H1 (cell line): ENCODE measurements at regions not wholly inside any gene's neighbourhood (a gene's known extent, or its start where the extent isn't known, plus 50 kb on each side); places are given as distances from the start of the nearest gene placed in this dataset.

ENCODE experiments used
- CTCF ChIA-PET: fragments of 300-600 bp; sonication (Branson Sonifier 250); formaldehyde crosslinking; loops from one replicate; lab custom pipeline; 2021; ENCODE audit not compliant: partially characterized antibody; lab: Charles Lee
- POLR2A ChIA-PET: fragments of 300-600 bp; sonication (Branson Sonifier 250); formaldehyde crosslinking; loops from one replicate; lab custom pipeline; 2021; ENCODE audit warnings: inconsistent platforms; ENCODE audit not compliant: partially characterized antibody; lab: Charles Lee
- DNase-seq, 2 experiments: peaks; one replicate each; pipeline versions ENCODE4 v3.0.0 to v3.0.0-alpha.2; 2010 to 2022; ENCODE audit warnings: low spot score in 2 of 2, low read depth in 1 of 2, mixed read lengths in 1 of 2
- FAIRE-seq: peaks from 2 replicates; lab custom pipeline; 2011; peaks lifted over from hg19 to GRCh38; lab: Jason Lieb, UNC
- H2AFZ ChIP-seq: 2 replicates; pipeline ENCODE4 v1.8.1; 2012; ENCODE audit warnings: low read length, inconsistent platforms
- H2AK5ac ChIP-seq: 2 replicates; pipeline ENCODE4 v1.6.1; 2013; ENCODE audit warnings: low read depth, low read length
- H2BK120ac ChIP-seq: replicated peaks from 2 replicates; pipeline ENCODE3; 2013; ENCODE audit warnings: low read depth, low read length, inconsistent platforms
- H2BK12ac ChIP-seq: 2 replicates; pipeline ENCODE4 v1.6.1; 2013; ENCODE audit warnings: low read depth, low read length
- H2BK15ac ChIP-seq: 2 replicates; pipeline ENCODE4 v1.6.1; 2013; ENCODE audit warnings: low read length
- H2BK20ac ChIP-seq: 2 replicates; pipeline ENCODE4 v1.6.1; 2013; ENCODE audit warnings: low read length
- H2BK5ac ChIP-seq: 2 replicates; pipeline ENCODE4 v1.6.1; 2013; ENCODE audit warnings: low read depth, low read length
- H3K14ac ChIP-seq: 2 replicates; pipeline ENCODE4 v1.6.1; 2013; ENCODE audit warnings: inconsistent platforms; ENCODE audit not compliant: insufficient read length
- H3K18ac ChIP-seq: 2 replicates; pipeline ENCODE4 v1.6.1; 2013; ENCODE audit warnings: low read length; ENCODE audit errors: extremely low read depth
- H3K23ac ChIP-seq: 2 replicates; pipeline ENCODE4 v1.6.1; 2013; ENCODE audit warnings: inconsistent platforms; ENCODE audit not compliant: insufficient read length
- H3K23me2 ChIP-seq: 2 replicates; pipeline ENCODE4 v1.6.1; 2013; ENCODE audit warnings: low read depth, low read length
- H3K27ac ChIP-seq: 2 replicates; pipeline ENCODE4 v1.6.1; 2011; ENCODE audit warnings: low read depth, low read length, inconsistent platforms
- H3K27me3 ChIP-seq, 4 experiments: replicated peaks in 1 of 4; 1 replicate in 1 of 4; 2 replicates in 3 of 4; pipeline versions ENCODE4 v1.6.1 to v1.8.1; 2011 to 2013; ENCODE audit warnings: low read length in 3 of 4, mild to moderate bottlenecking in 3 of 4, inconsistent platforms in 2 of 4, mixed read lengths in 2 of 4, moderate library complexity in 1 of 4; ENCODE audit not compliant: control insufficient read depth in 3 of 4, insufficient read depth in 3 of 4; ENCODE audit errors: extremely low read depth in 1 of 4
- H3K36me3 ChIP-seq, 4 experiments: 2 replicates each; pipeline versions ENCODE4 v1.6.1 to v1.8.1; 2011 to 2013; ENCODE audit warnings: mild to moderate bottlenecking in 4 of 4, low read length in 3 of 4, moderate library complexity in 2 of 4, control low read depth in 1 of 4, inconsistent platforms in 1 of 4; ENCODE audit not compliant: insufficient read depth in 4 of 4, control insufficient read depth in 2 of 4
- H3K4ac ChIP-seq: replicated peaks from 2 replicates; pipeline ENCODE3; 2013; ENCODE audit warnings: low read length, low read depth, mixed read lengths, inconsistent platforms; ENCODE audit not compliant: insufficient read length
- H3K4me1 ChIP-seq, 4 experiments: replicated peaks in 1 of 4; 1 replicate in 1 of 4; 2 replicates in 3 of 4; pipeline versions ENCODE4 v1.6.1 to v1.8.1; 2011 to 2013; ENCODE audit warnings: low read length in 3 of 4, inconsistent platforms in 2 of 4, mixed read lengths in 1 of 4; ENCODE audit not compliant: insufficient read depth in 4 of 4, control insufficient read depth in 3 of 4
- H3K4me2 ChIP-seq, 2 experiments: 2 replicates each; pipeline versions ENCODE4 v1.6.1 to v1.8.1; 2011 to 2013; ENCODE audit warnings: low read depth in 2 of 2, low read length in 2 of 2, control low read depth in 1 of 2, inconsistent platforms in 1 of 2, mild to moderate bottlenecking in 1 of 2; ENCODE audit not compliant: insufficient read depth in 1 of 2
- H3K4me3 ChIP-seq, 4 experiments: fragments of 200-600, 300-600 bp in 1 of 4; sonication (generic), shearing (Covaris generic), sonication (Bioruptor Twin) in 1 of 4; 2 replicates each; pipeline versions ENCODE4 v1.5.1 to v1.8.1; 2011 to 2016; ENCODE audit warnings: low read length in 4 of 4, low read depth in 3 of 4, control low read depth in 2 of 4, inconsistent platforms in 2 of 4, mild to moderate bottlenecking in 2 of 4, mixed read lengths in 1 of 4, moderate library complexity in 1 of 4; ENCODE audit not compliant: insufficient read depth in 2 of 4; ENCODE audit errors: extremely low read depth in 1 of 4
- H3K56ac ChIP-seq: replicated peaks from 2 replicates; pipeline ENCODE3; 2013; ENCODE audit warnings: low read depth, mild to moderate bottlenecking, mixed read lengths, low read length, inconsistent platforms; ENCODE audit not compliant: insufficient read length
- H3K79me1 ChIP-seq: 2 replicates; pipeline ENCODE4 v1.6.1; 2013; ENCODE audit warnings: low read depth, low read length, control low read depth
- H3K79me2 ChIP-seq, 2 experiments: 2 replicates each; pipeline versions ENCODE4 v1.6.1 to v1.8.1; 2012 to 2013; ENCODE audit warnings: low read length in 2 of 2, mild to moderate bottlenecking in 2 of 2, inconsistent platforms in 1 of 2; ENCODE audit not compliant: insufficient read depth in 2 of 2, control insufficient read depth in 1 of 2
- H3K9ac ChIP-seq, 4 experiments: replicated peaks in 1 of 4; 1 replicate in 1 of 4; 2 replicates in 3 of 4; pipeline versions ENCODE4 v1.6.1 to v1.8.1; 2011 to 2013; ENCODE audit warnings: low read depth in 3 of 4, low read length in 3 of 4, control low read depth in 2 of 4, mild to moderate bottlenecking in 2 of 4, moderate library complexity in 2 of 4, inconsistent platforms in 1 of 4; ENCODE audit errors: extremely low read depth in 1 of 4
- H3K9me3 ChIP-seq, 2 experiments: 2 replicates each; pipeline versions ENCODE4 v1.6.1 to v1.8.1; 2012 to 2013; ENCODE audit warnings: mild to moderate bottlenecking in 2 of 2, moderate library complexity in 2 of 2, control low read depth in 1 of 2, inconsistent platforms in 1 of 2, low read depth in 1 of 2, low read length in 1 of 2, mixed read lengths in 1 of 2; ENCODE audit not compliant: insufficient read depth in 2 of 2
- H4K20me1 ChIP-seq, 2 experiments: replicated peaks in 1 of 2; 2 replicates each; pipeline versions ENCODE3 to v1.8.1; 2011 to 2013; ENCODE audit warnings: inconsistent platforms in 2 of 2, low read length in 2 of 2, mild to moderate bottlenecking in 1 of 2; ENCODE audit not compliant: insufficient read depth in 2 of 2, control insufficient read depth in 1 of 2
- H4K5ac ChIP-seq: 2 replicates; pipeline ENCODE4 v1.6.1; 2013; ENCODE audit warnings: low read length, low read depth, mixed read lengths, inconsistent platforms; ENCODE audit not compliant: insufficient read length
- H4K8ac ChIP-seq: 2 replicates; pipeline ENCODE4 v1.8.0; 2013; ENCODE audit warnings: mild to moderate bottlenecking, moderate library complexity, low read length, inconsistent platforms; ENCODE audit not compliant: insufficient read depth; ENCODE audit errors: extremely low read depth
- H4K91ac ChIP-seq: replicated peaks from 2 replicates; pipeline ENCODE3; 2013; ENCODE audit warnings: low read length, mixed read lengths, inconsistent platforms; ENCODE audit not compliant: insufficient read length
- TBP ChIP-seq: IDR thresholded peaks from 2 replicates; pipeline ENCODE4 v1.6.1; 2011; ENCODE audit warnings: low read depth, low read length, improper control_type of control experiment
- WGBS, 2 experiments: shearing (Covaris generic) in 1 of 2; methylation state at CpG; one replicate each; pipeline versions ENCODE4 v1.1.6 to v1.1.7; 2013 to 2015; ENCODE audit warnings: low lambda C conversion rate in 2 of 2, mixed read lengths in 2 of 2, inconsistent platforms in 1 of 2, low coverage in 1 of 2, missing lambda C conversion rate in 1 of 2; ENCODE audit not compliant: insufficient replicate concordance in 2 of 2, insufficient coverage in 1 of 2, insufficient read length in 1 of 2; ENCODE audit errors: extremely low coverage in 1 of 2, missing lambda C conversion rate in 1 of 2; 5-methylcytosine and 5-hydroxymethylcytosine counted together

DNA sequence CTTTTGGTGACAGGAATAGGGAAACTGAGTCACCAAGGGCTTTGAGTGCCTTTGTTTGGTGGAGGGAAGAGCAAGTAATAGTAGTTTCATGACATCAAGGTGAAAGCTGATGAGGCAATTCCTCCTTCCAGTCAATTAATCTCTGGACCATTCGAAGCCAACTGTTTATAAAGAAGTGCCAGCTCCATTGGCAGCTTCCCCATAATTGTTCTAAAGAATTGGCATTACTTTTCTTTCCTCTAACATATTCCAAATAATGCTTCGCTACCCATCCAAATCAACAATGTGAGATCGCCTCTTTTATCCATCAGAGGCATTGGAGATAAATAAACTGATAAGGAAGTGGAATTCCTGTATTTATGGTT, 132.4 kb downstream of the NPR3 start:
- TF ChIP-seq TBP: no peak
- Histone ChIP-seq H3K23ac (no peak overlapping the region), H3K9me3 (no peaks in the 10 kb centered on the region), H3K14ac (no peak overlapping the region), H3K4me3 (no peak overlapping the region), H3K27me3 (peaks cover 0 to 1% (median 0%) of the 10 kb centered on the region in 4 experiments; a peak in 1 of 7 replicates), H3K27ac (no peak overlapping the region), H2BK5ac (no peak overlapping the region), H4K5ac (no peak overlapping the region), H3K23me2 (no peaks in the 10 kb centered on the region; the same call in 1 of the 2 replicates), H2BK15ac (no peak overlapping the region), H3K56ac (no peak overlapping the region), H2BK120ac (no peak overlapping the region), H3K4me1 (no peaks in the 10 kb centered on the region), H3K79me2 (no peaks in the 10 kb centered on the region), H2AK5ac (no peak overlapping the region), H3K4me2 (no peak overlapping the region), H4K8ac (no peak overlapping the region), H4K20me1 (no peaks in the 10 kb centered on the region), H3K18ac (no peak overlapping the region), H2AFZ (no peak overlapping the region), H3K36me3 (no peaks in the 10 kb centered on the region), H2BK12ac (no peak overlapping the region), H4K91ac (no peak overlapping the region), H3K9ac (no peak overlapping the region), H2BK20ac (no peak overlapping the region), H3K4ac (no peak overlapping the region), H3K79me1 (no peaks in the 10 kb centered on the region)
- 93% methylated on average over 3 of the region's 3 CpGs; no CpG with 5 or more reads in 1 of the 2 experiments for WGBS, 2 experiments
- POLR2A ChIA-PET: no interaction called here
- FAIRE-seq: no peak
- CTCF ChIA-PET: interaction anchor here (2.8 kb wide), 1 partner anchor 10 kb away, joined by 12 read pairs; no protein-coding TSS in a partner anchor
- DNase-seq: no peak
